ENCODE measurements at regions not wholly inside any gene's neighbourhood (a gene's known extent, or its start where the extent isn't known, plus 50 kb on each side); places are given as distances from the start of the nearest gene placed in this dataset.

- TF ChIP-seq POLR2A (IDR thresholded peaks at IDR 0.05; ENCODE audit: low read depth, low read length), result no peak
- no peak for TF ChIP-seq POLR2AphosphoS5 (IDR thresholded peaks at IDR 0.05; ENCODE audit: low read depth, low read length)
- TF ChIP-seq TAF1 (IDR thresholded peaks at IDR 0.05; ENCODE audit: low read depth, low read length), result no peak
- TF ChIP-seq POU2F2 (IDR thresholded peaks at IDR 0.05; ENCODE audit: low read depth, low read length), result no peak
- TF ChIP-seq SPI1 (IDR thresholded peaks at IDR 0.05; ENCODE audit: low read depth, low read length), result no peak
- TF ChIP-seq PAX5 (IDR thresholded peaks at IDR 0.05; ENCODE audit: insufficient read depth, low read length, severe bottlenecking), result no peak
- FAIRE-seq (no peak), DNase-seq (ENCODE audit: insufficient read length, low spot score) (no peak)
These were observed 91.4 kb upstream of the TUSC7 start for GRCh38 chr3:116618138-116618537.

GRCh38 chr3:116618930-116619329, 90.6 kb upstream of the TUSC7 start:
- FAIRE-seq (no peak), DNase-seq (ENCODE audit: insufficient read length, low spot score) (no peak)
- TF ChIP-seq POLR2AphosphoS5 (IDR thresholded peaks at IDR 0.05; ENCODE audit: low read depth, low read length) (no peak), PAX5 (IDR thresholded peaks at IDR 0.05; ENCODE audit: insufficient read depth, low read length, severe bottlenecking) (no peak), SPI1 (IDR thresholded peaks at IDR 0.05; ENCODE audit: low read depth, low read length) (no peak), TAF1 (IDR thresholded peaks at IDR 0.05; ENCODE audit: low read depth, low read length) (no peak), POLR2A (IDR thresholded peaks at IDR 0.05; ENCODE audit: low read depth, low read length) (no peak), POU2F2 (IDR thresholded peaks at IDR 0.05; ENCODE audit: low read depth, low read length) (no peak)

GRCh38 chr3:116630494-116630893, 79.1 kb upstream of the TUSC7 start:
- DNase-seq (ENCODE audit: insufficient read length, low spot score), result no peak
- no peak for TF ChIP-seq SPI1 (IDR thresholded peaks at IDR 0.05; ENCODE audit: low read depth, low read length)
- TF ChIP-seq POLR2AphosphoS5 (IDR thresholded peaks at IDR 0.05; ENCODE audit: low read depth, low read length), result no peak
- TF ChIP-seq TAF1 (IDR thresholded peaks at IDR 0.05; ENCODE audit: low read depth, low read length), result no peak
- TF ChIP-seq PAX5 (IDR thresholded peaks at IDR 0.05; ENCODE audit: insufficient read depth, low read length, severe bottlenecking), result no peak
- no peak for FAIRE-seq

GRCh38 chr3:116639641-116640040, 69.9 kb upstream of the TUSC7 start:
- TF ChIP-seq TAF1 (IDR thresholded peaks at IDR 0.05; ENCODE audit: low read depth, low read length) (no peak), PAX5 (IDR thresholded peaks at IDR 0.05; ENCODE audit: insufficient read depth, low read length, severe bottlenecking) (no peak), POLR2AphosphoS5 (IDR thresholded peaks at IDR 0.05; ENCODE audit: low read depth, low read length) (no peak), SPI1 (IDR thresholded peaks at IDR 0.05; ENCODE audit: low read depth, low read length) (no peak), POU2F2 (IDR thresholded peaks at IDR 0.05; ENCODE audit: low read depth, low read length) (no peak), POLR2A (IDR thresholded peaks at IDR 0.05; ENCODE audit: low read depth, low read length) (no peak)
- FAIRE-seq (no peak), DNase-seq (ENCODE audit: insufficient read length, low spot score) (no peak)

- no peak for TF ChIP-seq SPI1 (IDR thresholded peaks at IDR 0.05; ENCODE audit: low read depth, low read length)
- TF ChIP-seq POLR2AphosphoS5 (IDR thresholded peaks at IDR 0.05; ENCODE audit: low read depth, low read length), result no peak
- TF ChIP-seq TAF1 (IDR thresholded peaks at IDR 0.05; ENCODE audit: low read depth, low read length), result no peak
- TF ChIP-seq POLR2A (IDR thresholded peaks at IDR 0.05; ENCODE audit: low read depth, low read length), result no peak
- TF ChIP-seq POU2F2 (IDR thresholded peaks at IDR 0.05; ENCODE audit: low read depth, low read length), result no peak
- TF ChIP-seq PAX5 (IDR thresholded peaks at IDR 0.05; ENCODE audit: insufficient read depth, low read length, severe bottlenecking), result no peak
- no peak for DNase-seq (ENCODE audit: insufficient read length, low spot score)
- no peak for FAIRE-seq
These were observed 69.5 kb upstream of the TUSC7 start for GRCh38 chr3:116640109-116640508.

- DNase-seq (ENCODE audit: insufficient read length, low spot score) (no peak), FAIRE-seq (no peak)
- TF ChIP-seq TAF1 (IDR thresholded peaks at IDR 0.05; ENCODE audit: low read depth, low read length), result no peak
These were observed 66.6 kb upstream of the TUSC7 start for GRCh38 chr3:116643001-116643400.

GRCh38 chr3:116647996-116648395, 61.6 kb upstream of the TUSC7 start:
- FAIRE-seq, result no peak
- no peak for DNase-seq (ENCODE audit: insufficient read length, low spot score)
- no peak for TF ChIP-seq POLR2AphosphoS5 (IDR thresholded peaks at IDR 0.05; ENCODE audit: low read depth, low read length)

Measured in GM12891 (cell line).